ENCODE measurements at regions not wholly inside any gene's neighbourhood (a gene's known extent, or its start where the extent isn't known, plus 50 kb on each side); places are given as distances from the start of the nearest gene placed in this dataset.

- no peak for TF ChIP-seq POLR2A (IDR thresholded peaks at IDR 0.05)
- TF ChIP-seq CTCF (IDR thresholded peaks at IDR 0.05): no peak
- no peak for TF ChIP-seq POLR2AphosphoS5 (IDR thresholded peaks at IDR 0.05)
Measured at GRCh38 chr15:56839641-56840040, 78.8 kb upstream of the TCF12 start.
